ENCODE measurements at regions not wholly inside any gene's neighbourhood (a gene's known extent, or its start where the extent isn't known, plus 50 kb on each side); places are given as distances from the start of the nearest gene placed in this dataset.

- TF ChIP-seq, protein P1, sequence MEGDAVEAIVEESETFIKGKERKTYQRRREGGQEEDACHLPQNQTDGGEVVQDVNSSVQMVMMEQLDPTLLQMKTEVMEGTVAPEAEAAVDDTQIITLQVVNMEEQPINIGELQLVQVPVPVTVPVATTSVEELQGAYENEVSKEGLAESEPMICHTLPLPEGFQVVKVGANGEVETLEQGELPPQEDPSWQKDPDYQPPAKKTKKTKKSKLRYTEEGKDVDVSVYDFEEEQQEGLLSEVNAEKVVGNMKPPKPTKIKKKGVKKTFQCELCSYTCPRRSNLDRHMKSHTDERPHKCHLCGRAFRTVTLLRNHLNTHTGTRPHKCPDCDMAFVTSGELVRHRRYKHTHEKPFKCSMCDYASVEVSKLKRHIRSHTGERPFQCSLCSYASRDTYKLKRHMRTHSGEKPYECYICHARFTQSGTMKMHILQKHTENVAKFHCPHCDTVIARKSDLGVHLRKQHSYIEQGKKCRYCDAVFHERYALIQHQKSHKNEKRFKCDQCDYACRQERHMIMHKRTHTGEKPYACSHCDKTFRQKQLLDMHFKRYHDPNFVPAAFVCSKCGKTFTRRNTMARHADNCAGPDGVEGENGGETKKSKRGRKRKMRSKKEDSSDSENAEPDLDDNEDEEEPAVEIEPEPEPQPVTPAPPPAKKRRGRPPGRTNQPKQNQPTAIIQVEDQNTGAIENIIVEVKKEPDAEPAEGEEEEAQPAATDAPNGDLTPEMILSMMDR (IDR thresholded peaks at IDR 0.05; ENCODE audit: insufficient read depth, low read length), result no peak
- TF ChIP-seq, protein P2, sequence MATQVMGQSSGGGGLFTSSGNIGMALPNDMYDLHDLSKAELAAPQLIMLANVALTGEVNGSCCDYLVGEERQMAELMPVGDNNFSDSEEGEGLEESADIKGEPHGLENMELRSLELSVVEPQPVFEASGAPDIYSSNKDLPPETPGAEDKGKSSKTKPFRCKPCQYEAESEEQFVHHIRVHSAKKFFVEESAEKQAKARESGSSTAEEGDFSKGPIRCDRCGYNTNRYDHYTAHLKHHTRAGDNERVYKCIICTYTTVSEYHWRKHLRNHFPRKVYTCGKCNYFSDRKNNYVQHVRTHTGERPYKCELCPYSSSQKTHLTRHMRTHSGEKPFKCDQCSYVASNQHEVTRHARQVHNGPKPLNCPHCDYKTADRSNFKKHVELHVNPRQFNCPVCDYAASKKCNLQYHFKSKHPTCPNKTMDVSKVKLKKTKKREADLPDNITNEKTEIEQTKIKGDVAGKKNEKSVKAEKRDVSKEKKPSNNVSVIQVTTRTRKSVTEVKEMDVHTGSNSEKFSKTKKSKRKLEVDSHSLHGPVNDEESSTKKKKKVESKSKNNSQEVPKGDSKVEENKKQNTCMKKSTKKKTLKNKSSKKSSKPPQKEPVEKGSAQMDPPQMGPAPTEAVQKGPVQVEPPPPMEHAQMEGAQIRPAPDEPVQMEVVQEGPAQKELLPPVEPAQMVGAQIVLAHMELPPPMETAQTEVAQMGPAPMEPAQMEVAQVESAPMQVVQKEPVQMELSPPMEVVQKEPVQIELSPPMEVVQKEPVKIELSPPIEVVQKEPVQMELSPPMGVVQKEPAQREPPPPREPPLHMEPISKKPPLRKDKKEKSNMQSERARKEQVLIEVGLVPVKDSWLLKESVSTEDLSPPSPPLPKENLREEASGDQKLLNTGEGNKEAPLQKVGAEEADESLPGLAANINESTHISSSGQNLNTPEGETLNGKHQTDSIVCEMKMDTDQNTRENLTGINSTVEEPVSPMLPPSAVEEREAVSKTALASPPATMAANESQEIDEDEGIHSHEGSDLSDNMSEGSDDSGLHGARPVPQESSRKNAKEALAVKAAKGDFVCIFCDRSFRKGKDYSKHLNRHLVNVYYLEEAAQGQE (IDR thresholded peaks at IDR 0.05; ENCODE audit: insufficient replicate concordance, low read depth), result no peak
Measured at GRCh38 chr2:144587306-144587705, 67.4 kb upstream of the ZEB2 start.

Data from HL-60 (cell line).